ENCODE measurements at regions not wholly inside any gene's neighbourhood (a gene's known extent, or its start where the extent isn't known, plus 50 kb on each side); places are given as distances from the start of the nearest gene placed in this dataset.

DNA sequence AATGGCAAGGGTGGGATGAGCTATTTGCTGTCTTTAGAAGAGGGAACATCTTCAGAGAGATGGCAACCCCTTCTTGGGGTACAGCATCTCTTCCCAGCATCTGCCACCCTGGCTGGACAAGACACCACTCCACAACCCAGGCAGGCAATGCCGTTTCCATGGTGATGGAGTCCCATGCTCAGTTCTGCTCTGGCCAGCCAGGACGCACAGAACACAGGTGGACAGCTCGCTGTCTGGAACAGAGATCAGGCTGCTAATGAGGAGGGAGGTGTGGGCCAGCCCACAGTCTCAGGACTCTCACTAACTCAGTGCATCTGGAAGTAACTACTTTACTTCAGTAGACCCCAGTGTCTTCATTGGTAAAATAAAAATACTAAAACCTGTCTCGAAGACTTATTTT is 321.0 kb upstream of the CPEB2 start:
- no peak overlapping the region for H3K4me3 ChIP-seq (ENCODE audit: low read depth, low read length)
- TF ChIP-seq, protein P1, sequence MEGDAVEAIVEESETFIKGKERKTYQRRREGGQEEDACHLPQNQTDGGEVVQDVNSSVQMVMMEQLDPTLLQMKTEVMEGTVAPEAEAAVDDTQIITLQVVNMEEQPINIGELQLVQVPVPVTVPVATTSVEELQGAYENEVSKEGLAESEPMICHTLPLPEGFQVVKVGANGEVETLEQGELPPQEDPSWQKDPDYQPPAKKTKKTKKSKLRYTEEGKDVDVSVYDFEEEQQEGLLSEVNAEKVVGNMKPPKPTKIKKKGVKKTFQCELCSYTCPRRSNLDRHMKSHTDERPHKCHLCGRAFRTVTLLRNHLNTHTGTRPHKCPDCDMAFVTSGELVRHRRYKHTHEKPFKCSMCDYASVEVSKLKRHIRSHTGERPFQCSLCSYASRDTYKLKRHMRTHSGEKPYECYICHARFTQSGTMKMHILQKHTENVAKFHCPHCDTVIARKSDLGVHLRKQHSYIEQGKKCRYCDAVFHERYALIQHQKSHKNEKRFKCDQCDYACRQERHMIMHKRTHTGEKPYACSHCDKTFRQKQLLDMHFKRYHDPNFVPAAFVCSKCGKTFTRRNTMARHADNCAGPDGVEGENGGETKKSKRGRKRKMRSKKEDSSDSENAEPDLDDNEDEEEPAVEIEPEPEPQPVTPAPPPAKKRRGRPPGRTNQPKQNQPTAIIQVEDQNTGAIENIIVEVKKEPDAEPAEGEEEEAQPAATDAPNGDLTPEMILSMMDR (IDR thresholded peaks at IDR 0.05; ENCODE audit: low read depth, low read length, missing control alignments), result no peak
- no peak for DNase-seq (ENCODE audit: low read depth)

DNA sequence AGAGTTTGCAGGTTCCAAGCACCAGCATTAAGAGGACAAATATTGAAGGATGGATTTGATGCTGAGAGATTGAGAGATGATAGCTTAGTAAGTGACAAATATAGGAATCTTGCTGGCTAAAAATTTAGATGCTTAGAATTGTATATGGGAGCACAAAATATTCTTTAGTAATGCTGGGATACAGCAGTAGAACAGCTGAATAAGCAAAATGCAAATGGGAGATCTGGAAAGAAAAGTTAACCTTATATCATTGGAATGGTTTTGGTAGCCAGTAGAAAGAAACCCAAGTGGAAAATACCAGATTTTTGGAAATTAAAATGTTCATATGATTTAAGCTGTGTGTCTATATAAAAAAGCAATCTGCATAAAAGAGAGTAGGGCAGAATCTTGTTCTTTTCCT is 308.6 kb upstream of the CPEB2 start:
- no peak for DNase-seq (ENCODE audit: low read depth)
- H3K4me3 ChIP-seq (ENCODE audit: low read depth, low read length), result no peak overlapping the region
- TF ChIP-seq, protein P1 (IDR thresholded peaks at IDR 0.05; ENCODE audit: low read depth, low read length, missing control alignments), result no peak

DNA sequence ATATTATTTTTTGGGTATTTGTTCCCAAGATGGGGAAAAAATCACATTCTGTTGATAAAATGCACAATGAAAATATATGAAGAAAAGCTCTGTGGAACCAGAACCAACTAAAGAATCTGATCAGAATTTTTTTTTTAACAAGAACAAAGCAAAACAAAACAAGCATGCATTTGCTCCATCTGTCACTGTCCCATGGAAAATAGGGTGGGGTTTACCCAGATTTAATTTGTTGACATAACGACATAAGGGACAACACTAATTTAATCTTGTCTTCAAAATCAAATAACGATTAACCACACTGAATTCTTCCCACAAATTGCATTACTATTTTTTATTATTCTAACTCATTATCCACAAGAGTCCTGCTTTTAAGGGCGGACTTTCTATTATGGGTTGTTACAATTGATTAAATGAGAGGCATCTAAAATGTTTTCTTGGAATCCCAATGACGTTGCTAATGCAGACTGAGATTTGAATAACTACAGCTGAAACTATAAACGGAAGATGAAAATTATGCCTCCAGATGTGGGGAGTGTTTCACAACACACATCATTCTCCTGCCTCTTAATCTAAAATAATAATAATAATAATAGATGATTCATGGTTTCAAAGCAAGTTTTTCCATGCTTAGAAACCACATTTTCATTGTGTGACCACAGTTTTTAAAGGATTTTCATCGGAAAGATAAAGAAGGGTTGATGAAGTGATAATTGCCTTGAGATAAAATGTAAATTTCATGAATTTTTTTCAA is 307.0 kb upstream of the CPEB2 start:
- TF ChIP-seq, protein P1 (IDR thresholded peaks at IDR 0.05; ENCODE audit: low read depth, low read length, missing control alignments), result no peak
- no peak overlapping the region for H3K4me3 ChIP-seq (ENCODE audit: low read depth, low read length)
- no peak for DNase-seq (ENCODE audit: low read depth)

DNA sequence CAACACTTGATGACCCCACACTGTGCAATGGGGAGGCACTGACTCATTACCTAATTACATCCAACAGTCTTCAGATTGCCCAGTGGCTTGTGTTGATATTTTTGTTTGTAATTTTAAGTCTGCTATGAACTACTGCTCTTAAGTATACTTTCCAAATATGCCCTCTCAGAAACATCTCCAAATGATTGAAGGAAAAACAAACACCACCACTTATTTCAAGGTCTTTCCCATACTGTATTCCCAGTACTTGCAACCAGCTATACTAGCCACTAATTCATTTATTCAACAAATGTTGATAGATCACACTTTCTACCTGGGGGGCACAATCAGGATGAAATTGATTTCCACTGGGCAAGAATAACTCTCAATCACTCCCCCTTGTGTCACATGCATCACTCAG is 302.2 kb upstream of the CPEB2 start:
- H3K4me3 ChIP-seq (ENCODE audit: low read depth, low read length), result no peak overlapping the region
- TF ChIP-seq, protein P1 (IDR thresholded peaks at IDR 0.05; ENCODE audit: low read depth, low read length, missing control alignments), result no peak
- DNase-seq (ENCODE audit: low read depth), result no peak

DNA sequence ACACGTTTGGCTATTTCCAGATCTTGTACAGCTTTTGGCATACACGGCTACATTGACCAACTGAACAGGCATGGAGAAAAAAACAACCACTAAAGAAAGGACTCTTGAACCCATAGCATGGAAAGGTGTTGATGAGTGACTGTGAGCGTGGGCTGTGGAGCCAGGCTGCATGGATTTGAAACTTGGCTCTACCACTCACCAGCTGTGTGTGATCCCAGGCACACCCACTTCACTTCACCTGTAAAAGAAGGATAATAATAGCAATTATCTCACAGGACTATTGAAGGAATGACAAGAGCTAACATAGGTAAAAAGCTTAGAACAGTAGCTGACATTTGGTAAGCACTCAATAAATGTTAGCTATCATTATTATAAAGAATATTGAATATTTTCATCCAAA is 301.7 kb upstream of the CPEB2 start:
- no peak for DNase-seq (ENCODE audit: low read depth)
- no peak overlapping the region for H3K4me3 ChIP-seq (ENCODE audit: low read depth, low read length)
- TF ChIP-seq, protein P1 (IDR thresholded peaks at IDR 0.05; ENCODE audit: low read depth, low read length, missing control alignments), result no peak

DNA sequence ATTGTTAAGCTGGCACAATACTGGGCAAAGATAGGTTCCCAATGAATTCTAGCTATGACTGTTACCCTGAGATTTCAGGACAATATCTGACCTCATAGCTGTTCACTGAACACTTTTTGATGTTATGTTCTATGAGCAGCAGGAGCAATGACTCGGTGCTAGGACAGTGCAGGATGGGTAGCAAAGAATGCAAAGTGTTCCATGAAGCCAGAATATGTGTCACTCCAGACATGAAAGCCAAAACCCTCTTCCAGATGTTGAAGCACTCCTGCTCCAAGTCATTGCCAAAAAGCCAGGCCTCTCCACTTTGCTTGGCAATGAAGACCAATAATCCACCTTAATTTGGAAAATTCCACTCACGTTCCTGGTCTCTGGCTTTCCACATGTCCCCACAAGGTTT is 300.9 kb upstream of the CPEB2 start:
- H3K4me3 ChIP-seq (ENCODE audit: low read depth, low read length), result no peak overlapping the region

More for the DNA sequence above, 300.9 kb upstream of the CPEB2 start:
- TF ChIP-seq, protein P1 (IDR thresholded peaks at IDR 0.05; ENCODE audit: low read depth, low read length, missing control alignments), result no peak
- no peak for DNase-seq (ENCODE audit: low read depth)

Data from GM12864 (cell line).